ENCODE measurements at regions not wholly inside any gene's neighbourhood (a gene's known extent, or its start where the extent isn't known, plus 50 kb on each side); places are given as distances from the start of the nearest gene placed in this dataset.

DNA sequence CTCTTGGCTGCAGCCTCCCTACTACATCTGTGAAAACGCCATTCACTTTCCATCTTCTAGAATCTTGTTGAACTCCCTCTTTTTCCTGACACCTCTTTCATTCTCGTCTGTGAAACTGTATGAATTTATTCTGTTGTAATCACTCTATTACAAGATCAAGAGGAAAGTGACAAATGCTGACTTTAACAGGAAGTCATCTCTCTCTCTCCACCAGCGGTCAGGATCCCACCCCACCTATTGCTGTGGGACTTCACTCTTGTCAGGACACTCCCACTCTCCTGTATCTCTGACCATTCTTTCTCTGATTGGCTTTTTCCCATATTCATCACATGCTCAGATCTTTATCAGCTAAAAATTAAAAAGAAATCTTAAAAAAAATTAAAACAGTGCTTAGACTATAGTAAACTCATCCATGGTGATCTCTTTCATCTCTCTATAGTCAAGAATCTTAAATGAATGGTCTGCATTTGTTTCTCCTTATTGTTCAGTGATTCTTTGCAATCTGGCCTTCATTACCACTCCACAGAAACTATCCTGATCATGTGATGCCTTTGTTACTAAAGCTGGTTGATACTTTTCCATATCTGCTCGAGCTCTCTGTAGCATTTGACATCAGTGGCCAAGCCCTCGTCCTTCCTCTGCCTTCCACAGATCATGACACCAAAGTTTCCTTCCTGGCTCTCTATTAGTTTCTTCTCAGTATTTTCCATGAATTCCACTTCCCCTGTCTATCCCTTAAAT, 113.6 kb downstream of the UCHL5 start:
- Histone ChIP-seq H3K4me1 (ENCODE audit: control insufficient read depth in 2 of 3, insufficient read depth in 2 of 3, low read depth in 1 of 3, low read length in 3 of 3) (no peaks in the 10 kb centered on the region), H3K9ac (ENCODE audit: low read length in 3 of 3) (no peak overlapping the region), H3K4me3 (ENCODE audit: low read length in 3 of 3) (no peak overlapping the region), H3K27me3 (ENCODE audit: control insufficient read depth, insufficient read depth, low read length) (no peaks in the 10 kb centered on the region), H3K27ac (ENCODE audit: low read depth in 2 of 2, low read length in 2 of 2) (no peak overlapping the region), H3K9me3 (ENCODE audit: control insufficient read depth in 2 of 3, insufficient read depth in 1 of 3, low read length in 3 of 3) (no peaks in the 10 kb centered on the region), H3K36me3 (ENCODE audit: control insufficient read depth in 2 of 3, insufficient read depth in 3 of 3, low read length in 3 of 3) (no peaks in the 10 kb centered on the region)
- TF ChIP-seq, protein P1, sequence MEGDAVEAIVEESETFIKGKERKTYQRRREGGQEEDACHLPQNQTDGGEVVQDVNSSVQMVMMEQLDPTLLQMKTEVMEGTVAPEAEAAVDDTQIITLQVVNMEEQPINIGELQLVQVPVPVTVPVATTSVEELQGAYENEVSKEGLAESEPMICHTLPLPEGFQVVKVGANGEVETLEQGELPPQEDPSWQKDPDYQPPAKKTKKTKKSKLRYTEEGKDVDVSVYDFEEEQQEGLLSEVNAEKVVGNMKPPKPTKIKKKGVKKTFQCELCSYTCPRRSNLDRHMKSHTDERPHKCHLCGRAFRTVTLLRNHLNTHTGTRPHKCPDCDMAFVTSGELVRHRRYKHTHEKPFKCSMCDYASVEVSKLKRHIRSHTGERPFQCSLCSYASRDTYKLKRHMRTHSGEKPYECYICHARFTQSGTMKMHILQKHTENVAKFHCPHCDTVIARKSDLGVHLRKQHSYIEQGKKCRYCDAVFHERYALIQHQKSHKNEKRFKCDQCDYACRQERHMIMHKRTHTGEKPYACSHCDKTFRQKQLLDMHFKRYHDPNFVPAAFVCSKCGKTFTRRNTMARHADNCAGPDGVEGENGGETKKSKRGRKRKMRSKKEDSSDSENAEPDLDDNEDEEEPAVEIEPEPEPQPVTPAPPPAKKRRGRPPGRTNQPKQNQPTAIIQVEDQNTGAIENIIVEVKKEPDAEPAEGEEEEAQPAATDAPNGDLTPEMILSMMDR (IDR thresholded peaks at IDR 0.05; ENCODE audit: borderline replicate concordance, extremely low read depth, insufficient read depth) = no peak
- FAIRE-seq = no peak
- no peak for DNase-seq
- intact Hi-C loops (cut with DNase I) = no loop called here

DNA sequence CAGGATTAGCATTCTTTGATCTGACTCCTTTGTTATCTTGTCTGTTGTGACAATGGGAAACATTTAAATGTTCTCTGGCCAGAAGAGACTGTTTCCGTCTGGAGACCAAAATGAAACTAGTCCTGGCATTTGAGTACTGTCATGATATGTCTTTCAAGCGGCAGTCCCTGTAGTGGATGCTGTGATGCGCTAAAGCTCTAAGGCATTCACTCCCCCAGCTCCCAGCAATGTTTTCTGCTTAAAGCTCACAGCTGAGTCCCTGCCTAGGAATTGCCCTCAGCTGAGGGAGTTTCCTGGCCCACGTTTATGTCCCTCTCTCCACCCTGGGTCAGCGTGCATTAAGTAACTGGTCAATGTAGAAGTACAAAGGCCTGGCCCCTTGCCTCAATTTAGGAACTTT, 109.4 kb downstream of the UCHL5 start:
- Histone ChIP-seq H3K9me3 (ENCODE audit: control insufficient read depth in 2 of 3, insufficient read depth in 1 of 3, low read length in 3 of 3) (no peaks in the 10 kb centered on the region), H3K9ac (ENCODE audit: low read length in 3 of 3) (no peak overlapping the region), H3K36me3 (ENCODE audit: control insufficient read depth in 2 of 3, insufficient read depth in 3 of 3, low read length in 3 of 3) (no peaks in the 10 kb centered on the region), H3K27me3 (ENCODE audit: control insufficient read depth, insufficient read depth, low read length) (no peaks in the 10 kb centered on the region), H3K4me3 (ENCODE audit: low read length in 3 of 3) (no peak overlapping the region), H3K4me1 (ENCODE audit: control insufficient read depth in 2 of 3, insufficient read depth in 2 of 3, low read depth in 1 of 3, low read length in 3 of 3) (no peaks in the 10 kb centered on the region), H3K27ac (ENCODE audit: low read depth in 2 of 2, low read length in 2 of 2) (no peak overlapping the region)
- FAIRE-seq (no peak), DNase-seq (no peak)
- intact Hi-C loops (cut with DNase I) = no loop called here
- TF ChIP-seq, protein P1 (IDR thresholded peaks at IDR 0.05; ENCODE audit: borderline replicate concordance, extremely low read depth, insufficient read depth) = no peak

- FAIRE-seq (no peak), DNase-seq (no peak)
- no peaks in the 10 kb centered on the region for H3K36me3 ChIP-seq (ENCODE audit: control insufficient read depth in 2 of 3, insufficient read depth in 3 of 3, low read length in 3 of 3)
- no peak overlapping the region for H3K27ac ChIP-seq (ENCODE audit: low read depth in 2 of 2, low read length in 2 of 2)
- H3K27me3 ChIP-seq (ENCODE audit: control insufficient read depth, insufficient read depth, low read length) = no peaks in the 10 kb centered on the region
- no peak overlapping the region for H3K9ac ChIP-seq (ENCODE audit: low read length in 3 of 3)
- H3K4me1 ChIP-seq (ENCODE audit: control insufficient read depth in 2 of 3, insufficient read depth in 2 of 3, low read depth in 1 of 3, low read length in 3 of 3) = no peaks in the 10 kb centered on the region
- no peak overlapping the region for H3K4me3 ChIP-seq (ENCODE audit: low read length in 3 of 3)
- no peaks in the 10 kb centered on the region for H3K9me3 ChIP-seq (ENCODE audit: control insufficient read depth in 2 of 3, insufficient read depth in 1 of 3, low read length in 3 of 3)
- TF ChIP-seq, protein P1 (IDR thresholded peaks at IDR 0.05; ENCODE audit: borderline replicate concordance, extremely low read depth, insufficient read depth) = no peak
- intact Hi-C loops (cut with DNase I) = no loop called here
Measured at GRCh38 chr1:192950926-192951325, 108.2 kb downstream of the UCHL5 start.

Measured in kidney (tissue), 13 donors.